MM.1S (cell line): ENCODE measurements at regions not wholly inside any gene's neighbourhood (a gene's known extent, or its start where the extent isn't known, plus 50 kb on each side); places are given as distances from the start of the nearest gene placed in this dataset.
"Not testable (repeated sequence)": the region's sequence is repeated elsewhere in the genome, so short reads cannot be mapped to it uniquely, and the experiment has no call there.

Experiments used
- EZH2 ChIP-seq: fragments of 300-600 bp; sonication (generic); optimal IDR thresholded peaks from 2 replicates; pipeline ENCODE3; 2017; ENCODE audit warnings: low read depth, mild to moderate bottlenecking, antibody characterized with exemption, low read length, mixed read lengths
- TF ChIP-seq, protein P1 (sequence below): fragments of 300-600 bp; sonication (generic); IDR thresholded peaks from 2 replicates; pipeline ENCODE4 v1.5.1; 2016; ENCODE audit warnings: antibody characterized with exemption, low read length, mixed read lengths

DNA sequence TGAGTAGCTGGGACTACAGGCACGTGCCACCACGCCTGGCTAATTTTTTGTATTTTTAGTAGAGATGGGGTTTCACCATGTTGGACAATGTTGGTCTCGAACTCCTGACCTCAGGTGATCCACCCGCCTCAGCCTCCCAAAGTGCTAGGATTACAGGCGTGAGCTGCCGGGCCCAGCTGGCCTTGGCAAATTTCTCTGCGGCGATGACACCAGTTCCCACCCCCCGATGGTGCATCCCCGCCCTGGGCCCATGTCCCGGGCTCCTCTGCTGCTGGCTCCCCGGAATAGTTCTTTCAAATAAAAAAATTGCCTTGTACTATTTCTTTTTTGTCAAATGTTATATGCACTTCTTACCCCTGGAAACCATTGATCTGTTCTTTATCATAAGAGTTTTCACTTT is 171.5 kb upstream of the SPHKAP start:
- TF ChIP-seq, protein P1, sequence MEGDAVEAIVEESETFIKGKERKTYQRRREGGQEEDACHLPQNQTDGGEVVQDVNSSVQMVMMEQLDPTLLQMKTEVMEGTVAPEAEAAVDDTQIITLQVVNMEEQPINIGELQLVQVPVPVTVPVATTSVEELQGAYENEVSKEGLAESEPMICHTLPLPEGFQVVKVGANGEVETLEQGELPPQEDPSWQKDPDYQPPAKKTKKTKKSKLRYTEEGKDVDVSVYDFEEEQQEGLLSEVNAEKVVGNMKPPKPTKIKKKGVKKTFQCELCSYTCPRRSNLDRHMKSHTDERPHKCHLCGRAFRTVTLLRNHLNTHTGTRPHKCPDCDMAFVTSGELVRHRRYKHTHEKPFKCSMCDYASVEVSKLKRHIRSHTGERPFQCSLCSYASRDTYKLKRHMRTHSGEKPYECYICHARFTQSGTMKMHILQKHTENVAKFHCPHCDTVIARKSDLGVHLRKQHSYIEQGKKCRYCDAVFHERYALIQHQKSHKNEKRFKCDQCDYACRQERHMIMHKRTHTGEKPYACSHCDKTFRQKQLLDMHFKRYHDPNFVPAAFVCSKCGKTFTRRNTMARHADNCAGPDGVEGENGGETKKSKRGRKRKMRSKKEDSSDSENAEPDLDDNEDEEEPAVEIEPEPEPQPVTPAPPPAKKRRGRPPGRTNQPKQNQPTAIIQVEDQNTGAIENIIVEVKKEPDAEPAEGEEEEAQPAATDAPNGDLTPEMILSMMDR: not testable (repeated sequence)
- not testable (repeated sequence) for TF ChIP-seq EZH2
